Pancreas (tissue), 10 donors: ENCODE measurements at regions not wholly inside any gene's neighbourhood (a gene's known extent, or its start where the extent isn't known, plus 50 kb on each side); places are given as distances from the start of the nearest gene placed in this dataset.
A peak's percentile ranks its signal among the peaks of the same experiment; 100 is the strongest.

Source experiments
- ATAC-seq, 4 donors: fragments of 200-7000 bp; cut with Tn5 transposase; one replicate each; pipeline versions ENCODE4 v1.8.0 to v1.9.1; 2020; ENCODE audit warnings: mild to moderate bottlenecking in 4 of 4, moderate library complexity in 4 of 4
- DNase-seq, 6 donors: peaks; one replicate each; pipeline ENCODE4 v3.0.0-alpha.2; 2020
- FAIRE-seq: peaks from 2 replicates; lab custom pipeline; 2012; peaks lifted over from hg19 to GRCh38; lab: Jason Lieb, UNC
- H3K27ac ChIP-seq, 4 donors: fragments of 200-600 bp; sonication (generic); 1 replicate in 3 of 4; 2 replicates in 1 of 4; pipeline versions ENCODE4 v1.5.0 to v1.8.0; 2020
- H3K27me3 ChIP-seq, 4 donors: fragments of 200-600 bp; one replicate each; pipeline ENCODE4 v1.8.0; 2021
- H3K36me3 ChIP-seq, 3 donors: fragments of 200-600 bp; sonication (generic) in 1 of 3; one replicate each; pipeline versions ENCODE4 v1.5.0 to v1.8.0; 2020 to 2021
- H3K4me1 ChIP-seq, 3 donors: fragments of 200-600 bp; one replicate each; pipeline ENCODE4 v1.8.0; 2021
- H3K4me3 ChIP-seq, 4 donors: fragments of 200-600 bp; sonication (generic) in 2 of 4; one replicate each; pipeline versions ENCODE4 v1.5.0 to v1.8.0; 2020 to 2021
- H3K9me3 ChIP-seq, 4 donors: fragments of 200-600 bp; one replicate each; pipeline ENCODE4 v1.8.0; 2021
- WGBS, 2 donors: extraction: QIAGEN DNeasy Blood & Tissue Kit; methylation state at CpG; one replicate each; pipeline ENCODE4 v1.1.7; 2013; 5-methylcytosine and 5-hydroxymethylcytosine counted together
- intact Hi-C, 3 donors: fragments of 100-400 bp; cut with DNase I; formaldehyde crosslinking; loops; one replicate each; pipeline versions ENCODE4 v1.11.1 to v1.14.2; 2022
- TF ChIP-seq, protein P1 (sequence below), 4 donors: fragments of 200-600 bp; sonication (generic) in 3 of 4; IDR thresholded peaks; one replicate each; pipeline versions ENCODE4 v1.5.0 to v1.8.0; 2021; ENCODE audit warnings: antibody characterized with exemption in 4 of 4
- donor health status: healthy with polysubstance abuse.
- donor health status: DM: no; HTN: no; CAD: no; lungs with moderate emphysema.
- donor health status: DM: no; HTN: no; CAD: no.
- donor health status: control.
- donor health status: control.
- donor health status: Bipolar disorder and iron deficiency.
- donor health status: DM: yes; HTN: yes; CAD: no.
- donor health status: DM: no; HTN: no; CAD: no.
- donor health status: DM: no; HTN: no; CAD: no.
- donor health status: DM: yes; HTN: yes; CAD: no.

- Histone ChIP-seq H3K27me3 (no peaks in the 10 kb centered on the region), H3K27ac (no peak overlapping the region), H3K36me3 (no peaks in the 10 kb centered on the region), H3K4me3 (no peak overlapping the region), H3K9me3 (no peaks in the 10 kb centered on the region), H3K4me1 (peaks cover 0 to 14% (median 9%) of the 10 kb centered on the region in 3 donors)
- TF ChIP-seq, protein P1, sequence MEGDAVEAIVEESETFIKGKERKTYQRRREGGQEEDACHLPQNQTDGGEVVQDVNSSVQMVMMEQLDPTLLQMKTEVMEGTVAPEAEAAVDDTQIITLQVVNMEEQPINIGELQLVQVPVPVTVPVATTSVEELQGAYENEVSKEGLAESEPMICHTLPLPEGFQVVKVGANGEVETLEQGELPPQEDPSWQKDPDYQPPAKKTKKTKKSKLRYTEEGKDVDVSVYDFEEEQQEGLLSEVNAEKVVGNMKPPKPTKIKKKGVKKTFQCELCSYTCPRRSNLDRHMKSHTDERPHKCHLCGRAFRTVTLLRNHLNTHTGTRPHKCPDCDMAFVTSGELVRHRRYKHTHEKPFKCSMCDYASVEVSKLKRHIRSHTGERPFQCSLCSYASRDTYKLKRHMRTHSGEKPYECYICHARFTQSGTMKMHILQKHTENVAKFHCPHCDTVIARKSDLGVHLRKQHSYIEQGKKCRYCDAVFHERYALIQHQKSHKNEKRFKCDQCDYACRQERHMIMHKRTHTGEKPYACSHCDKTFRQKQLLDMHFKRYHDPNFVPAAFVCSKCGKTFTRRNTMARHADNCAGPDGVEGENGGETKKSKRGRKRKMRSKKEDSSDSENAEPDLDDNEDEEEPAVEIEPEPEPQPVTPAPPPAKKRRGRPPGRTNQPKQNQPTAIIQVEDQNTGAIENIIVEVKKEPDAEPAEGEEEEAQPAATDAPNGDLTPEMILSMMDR (IDR thresholded peaks at IDR 0.05), result no peak
- DNase-seq, result no peak
- intact Hi-C loops, result no loop called here
- ATAC-seq, result peak in 2 of 4 donors; percentile 26 to 48
- FAIRE-seq, result no peak
- 88 to 93% methylated on average over 2 of the region's 2 CpGs for WGBS, 2 donors
Measured at GRCh38 chr3:187913617-187914033, 168.4 kb upstream of the BCL6 start.

DNA sequence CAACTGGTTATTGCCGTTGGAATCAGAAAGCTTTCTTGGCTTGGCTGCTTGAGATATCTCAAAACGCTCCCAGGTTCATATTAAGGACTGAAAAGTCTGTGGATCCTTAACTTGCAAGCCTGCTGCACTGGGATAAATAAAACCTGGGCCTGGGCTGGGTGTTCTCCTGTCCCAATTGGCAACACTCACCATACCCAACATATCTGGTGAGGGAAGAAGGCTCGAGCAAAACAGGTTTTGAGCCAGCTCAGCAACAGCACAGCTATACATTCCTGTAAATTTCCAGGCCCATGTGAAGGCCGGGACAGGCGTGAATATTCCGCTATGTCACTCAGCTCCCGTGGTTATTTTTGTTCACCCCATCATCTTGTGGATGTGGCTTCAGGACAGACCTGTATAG is 169.0 kb upstream of the BCL6 start:
- Histone ChIP-seq H3K27ac (no peak overlapping the region), H3K27me3 (no peaks in the 10 kb centered on the region), H3K9me3 (no peaks in the 10 kb centered on the region), H3K4me1 (peaks cover 0 to 14% (median 9%) of the 10 kb centered on the region in 3 donors), H3K4me3 (no peak overlapping the region), H3K36me3 (no peaks in the 10 kb centered on the region)
- no peak for ATAC-seq
- intact Hi-C loops, result no loop called here
- no peak for DNase-seq
- TF ChIP-seq, protein P1 (IDR thresholded peaks at IDR 0.05), result no peak
- 77 to 78% methylated on average over 7 of the region's 7 CpGs for WGBS, 2 donors
- FAIRE-seq, result no peak

DNA sequence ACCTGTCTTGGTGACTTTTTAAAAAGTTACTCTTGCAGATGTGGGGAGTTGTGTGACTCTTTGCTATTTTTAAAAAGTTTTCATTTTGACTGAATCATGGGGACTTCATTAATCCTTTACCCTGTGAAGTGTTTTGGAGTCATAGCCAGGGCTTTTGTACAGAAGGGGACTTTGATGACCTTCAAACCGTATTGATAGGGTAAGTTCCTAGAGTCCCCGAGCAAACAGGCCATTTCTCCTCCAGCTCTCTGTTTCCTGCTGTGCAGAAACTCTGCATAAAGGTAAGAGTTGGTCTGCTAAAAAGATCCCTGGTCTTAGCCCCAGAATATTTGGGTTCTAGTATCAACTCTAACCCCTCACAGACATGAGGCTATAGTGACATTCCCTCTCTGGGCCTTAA is 170.8 kb upstream of the BCL6 start:
- H3K4me1 ChIP-seq, result peaks cover 0 to 14% (median 9%) of the 10 kb centered on the region in 3 donors
- H3K9me3 ChIP-seq, result no peaks in the 10 kb centered on the region
- DNase-seq, result no peak
- H3K4me3 ChIP-seq, result no peak overlapping the region
- TF ChIP-seq, protein P1 (IDR thresholded peaks at IDR 0.05), result no peak
- intact Hi-C loops, result no loop called here
- no peak overlapping the region for H3K27ac ChIP-seq
- no peaks in the 10 kb centered on the region for H3K36me3 ChIP-seq
- no peaks in the 10 kb centered on the region for H3K27me3 ChIP-seq
- ATAC-seq, result no peak
- 19 to 32% methylated on average over 2 of the region's 2 CpGs for WGBS, 2 donors
- no peak for FAIRE-seq

DNA sequence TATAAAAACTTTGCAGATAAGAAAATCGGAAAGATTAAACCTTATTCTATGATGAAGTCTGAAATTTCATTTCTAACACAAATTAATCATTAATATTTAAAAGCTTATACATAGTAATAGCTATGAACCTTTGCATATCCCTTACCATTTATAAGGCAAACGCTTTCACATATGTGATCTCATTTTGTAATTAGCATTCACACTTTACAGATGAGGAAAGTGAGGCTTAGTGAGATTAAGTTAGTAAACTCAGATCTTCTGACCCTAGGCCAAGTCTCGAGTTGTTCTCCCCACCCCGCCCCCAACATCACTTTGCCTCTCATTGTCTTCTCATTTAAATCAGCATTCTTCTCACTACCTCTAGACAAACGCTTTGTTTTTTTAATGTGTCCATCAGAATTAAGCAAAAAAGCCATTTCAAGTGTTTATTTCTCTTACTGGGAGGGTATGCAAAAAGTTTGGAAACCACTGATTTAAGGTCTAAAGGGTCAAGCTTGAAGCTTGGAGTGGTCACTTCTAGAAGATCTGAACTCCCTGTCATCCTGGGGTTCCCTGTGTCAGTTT is 172.9 kb upstream of the BCL6 start:
- Histone ChIP-seq H3K4me1 (peaks cover 0 to 8% (median 0%) of the 10 kb centered on the region in 3 donors), H3K27ac (no peak overlapping the region), H3K36me3 (no peaks in the 10 kb centered on the region), H3K9me3 (no peaks in the 10 kb centered on the region), H3K27me3 (no peaks in the 10 kb centered on the region), H3K4me3 (no peak overlapping the region)
- FAIRE-seq (no peak), ATAC-seq (no peak), DNase-seq (no peak)
- WGBS, 2 donors, result 53 to 61% methylated on average over 5 of the region's 5 CpGs
- intact Hi-C loops, result no loop called here
- TF ChIP-seq, protein P1 (IDR thresholded peaks at IDR 0.05), result no peak

DNA sequence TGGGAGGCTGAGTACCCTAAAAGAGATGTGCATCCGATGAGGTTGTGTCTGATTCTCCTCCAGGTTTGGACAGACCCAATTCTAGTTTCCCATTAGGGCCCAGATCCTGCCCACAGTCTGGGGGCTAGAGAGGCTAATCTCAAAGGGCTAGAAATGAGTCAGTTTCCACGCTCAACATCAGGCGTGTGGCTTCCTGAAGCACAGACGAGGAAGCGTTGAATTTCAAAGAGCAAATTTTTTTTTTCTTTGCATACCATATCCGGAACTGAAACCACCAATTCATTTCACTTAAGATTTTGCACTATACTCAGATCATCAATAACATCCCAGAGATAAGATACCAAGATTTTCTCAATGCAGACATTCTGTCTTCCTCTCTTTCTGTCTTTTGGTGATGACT is 173.8 kb upstream of the BCL6 start:
- FAIRE-seq (no peak), ATAC-seq (peak in 2 of 4 donors; percentile 22 to 49), DNase-seq (no peak)
- no peaks in the 10 kb centered on the region for H3K27me3 ChIP-seq
- H3K4me1 ChIP-seq, result peaks cover 0 to 4% (median 0%) of the 10 kb centered on the region in 3 donors
- WGBS, 2 donors, result 76 to 82% methylated on average over 6 of the region's 6 CpGs
- intact Hi-C loops, result no loop called here
- TF ChIP-seq, protein P1 (IDR thresholded peaks at IDR 0.05), result no peak
- H3K9me3 ChIP-seq, result no peaks in the 10 kb centered on the region
- no peak overlapping the region for H3K4me3 ChIP-seq
- H3K27ac ChIP-seq, result peak overlapping the region in 1 of 4 donors; percentile 12
- H3K36me3 ChIP-seq, result no peaks in the 10 kb centered on the region
